22Rv1 (cell line): ENCODE measurements at regions not wholly inside any gene's neighbourhood (a gene's known extent, or its start where the extent isn't known, plus 50 kb on each side); places are given as distances from the start of the nearest gene placed in this dataset.

ENCODE experiments used
- H3K27ac ChIP-seq: fragments of 450-650 bp; 2 replicates; pipeline ENCODE4 v1.5.1; 2017
- CTCF ChIP-seq: fragments of 450-650 bp; IDR thresholded peaks from 2 replicates; pipeline ENCODE4 v1.5.1; 2017; ENCODE audit warnings: mild to moderate bottlenecking
- ZFX ChIP-seq: fragments of 450-650 bp; IDR thresholded peaks from 2 replicates; pipeline ENCODE4 v1.6.1; 2017; ENCODE audit warnings: antibody characterized with exemption, borderline replicate concordance

DNA sequence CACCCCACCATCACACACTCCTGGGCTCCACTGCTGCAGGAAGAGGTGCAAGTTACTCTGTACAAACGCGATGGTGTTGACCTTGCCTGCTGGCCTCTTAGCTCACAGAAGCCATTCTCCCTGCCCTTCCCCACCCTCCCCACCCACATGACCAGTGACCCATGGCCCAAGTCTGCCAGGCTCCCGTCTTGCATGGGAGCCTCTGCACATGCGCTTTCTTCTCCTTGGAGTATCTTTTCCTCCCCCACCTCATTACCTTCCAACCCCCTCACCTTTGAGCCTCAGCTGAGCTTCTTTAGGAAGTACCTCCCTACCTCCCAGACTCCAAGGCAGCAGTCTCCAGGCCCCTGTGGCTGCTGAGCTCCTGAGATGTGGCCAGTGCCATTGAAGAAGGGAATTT is 337.7 kb upstream of the ZNF32 start:
- TF ChIP-seq ZFX (no peak), CTCF (no peak)
- no peak overlapping the region for H3K27ac ChIP-seq

GRCh38 chr10:43985941-43986340 is 337.3 kb upstream of the ZNF32 start:
- TF ChIP-seq ZFX, result no peak
- TF ChIP-seq CTCF, result no peak

GRCh38 chr10:43983856-43984271 is 335.2 kb upstream of the ZNF32 start:
- TF ChIP-seq ZFX (no peak), CTCF (no peak)

More at GRCh38 chr10:43985941-43986340, 337.3 kb upstream of the ZNF32 start:
- no peak overlapping the region for H3K27ac ChIP-seq

DNA sequence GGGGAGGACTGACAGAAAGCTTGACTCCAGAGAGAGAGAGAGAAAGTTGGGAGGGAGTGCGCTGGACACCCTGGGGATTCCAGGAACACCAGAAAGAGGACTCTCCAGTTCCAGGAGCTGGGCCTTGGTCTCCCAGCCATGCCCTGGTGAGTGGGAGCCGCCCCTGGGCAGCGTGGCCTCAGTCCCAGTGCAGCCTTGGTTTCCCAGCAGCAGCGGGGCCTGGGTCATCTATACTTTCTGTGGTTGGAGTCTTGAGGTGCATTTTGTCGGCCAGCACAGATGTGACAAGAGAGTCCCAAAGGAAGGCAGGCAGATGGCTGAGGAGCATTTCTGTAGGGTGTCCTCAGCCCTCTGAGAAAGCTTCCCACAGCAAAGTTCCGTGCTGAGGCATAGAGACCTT is 334.7 kb upstream of the ZNF32 start:
- TF ChIP-seq ZFX (no peak), CTCF (no peak)
- H3K27ac ChIP-seq, result no peak overlapping the region

More at GRCh38 chr10:43983856-43984271, 335.2 kb upstream of the ZNF32 start:
- no peak overlapping the region for H3K27ac ChIP-seq

GRCh38 chr10:43982250-43982649 is 333.6 kb upstream of the ZNF32 start:
- no peak overlapping the region for H3K27ac ChIP-seq

DNA sequence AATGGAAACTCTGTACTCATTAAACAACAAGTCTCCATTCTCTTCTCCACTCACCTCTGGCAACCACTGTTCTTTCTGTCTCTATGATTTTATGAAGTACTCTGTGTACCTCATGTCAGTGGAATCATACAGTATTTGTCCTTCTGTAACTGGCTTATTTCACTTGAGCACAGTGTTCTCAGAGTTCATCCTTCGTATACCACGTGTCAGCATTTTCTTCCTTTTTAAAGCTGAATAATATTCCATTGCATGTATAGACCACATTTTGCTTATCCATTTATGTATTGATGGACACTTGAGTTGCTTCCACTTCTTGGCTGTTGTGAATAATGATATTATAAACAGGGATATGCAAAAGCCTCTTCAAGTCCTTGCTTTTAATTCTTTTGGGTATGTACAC is 333.0 kb upstream of the ZNF32 start:
- TF ChIP-seq ZFX (no peak), CTCF (no peak)
- no peak overlapping the region for H3K27ac ChIP-seq

More at GRCh38 chr10:43982250-43982649, 333.6 kb upstream of the ZNF32 start:
- no peak for TF ChIP-seq ZFX
- no peak for TF ChIP-seq CTCF

- no peak overlapping the region for H3K27ac ChIP-seq
- TF ChIP-seq ZFX, result no peak
- no peak for TF ChIP-seq CTCF
Measured at GRCh38 chr10:43981232-43981631, 332.6 kb upstream of the ZNF32 start.
